Adrenal gland (tissue), 9 donors: ENCODE measurements at regions not wholly inside any gene's neighbourhood (a gene's known extent, or its start where the extent isn't known, plus 50 kb on each side); places are given as distances from the start of the nearest gene placed in this dataset.

Experiments used
- DNase-seq, 7 donors: peaks; one replicate each; pipeline ENCODE4 v3.0.0-alpha.2; 2019 to 2020
- H3K27ac ChIP-seq, 5 donors: fragments of 200-600 bp; sonication (generic) in 4 of 5; 1 replicate in 3 of 5; 2 replicates in 2 of 5; pipeline versions ENCODE4 v1.5.1 to v1.8.0; 2016 to 2020; ENCODE audit warnings: mild to moderate bottlenecking in 1 of 5
- H3K27me3 ChIP-seq: fragments of 200-600 bp; 2 replicates; pipeline ENCODE4 v1.8.0; 2021
- H3K36me3 ChIP-seq, 2 donors: fragments of 200-600 bp; replicated peaks in 1 of 2; 1 replicate in 1 of 2; 2 replicates in 1 of 2; pipeline versions ENCODE4 v1.5.1 to v1.8.0; 2018 to 2022
- H3K4me1 ChIP-seq, 2 donors: fragments of 200-600 bp; replicated peaks in 1 of 2; 1 replicate in 1 of 2; 2 replicates in 1 of 2; pipeline versions ENCODE4 v1.5.1 to v1.8.0; 2018 to 2021
- H3K4me3 ChIP-seq, 4 donors: fragments of 200-600 bp; sonication (generic) in 3 of 4; one replicate each; pipeline ENCODE4 v1.5.1; 2016 to 2018
- H3K9me3 ChIP-seq, 3 donors: fragments of 200-600 bp; sonication (generic) in 1 of 3; replicated peaks in 1 of 3; 1 replicate in 2 of 3; 2 replicates in 1 of 3; pipeline versions ENCODE4 v1.5.1 to v1.8.0; 2016 to 2021
- CTCF ChIP-seq, 6 experiments: fragments of 450-650 bp in 4 of 6; fragments of 200-600 bp in 2 of 6; sonication (generic) in 1 of 6; IDR thresholded peaks; 1 replicate in 5 of 6; 2 replicates in 1 of 6; pipeline versions ENCODE4 v1.5.1 to v1.8.0; 2016 to 2021; ENCODE audit warnings: antibody characterized with exemption in 6 of 6, mild to moderate bottlenecking in 2 of 6, moderate library complexity in 1 of 6
- POLR2A ChIP-seq, 2 donors: fragments of 450-650 bp; IDR thresholded peaks; one replicate each; pipeline ENCODE4 v1.6.1; 2017; ENCODE audit warnings: antibody characterized with exemption in 2 of 2, mild to moderate bottlenecking in 2 of 2, moderate library complexity in 1 of 2
- WGBS, 4 donors: extraction: QIAGEN DNeasy Blood & Tissue Kit in 2 of 4; methylation state at CpG; one replicate each; pipeline versions ENCODE4 v1.1.5 to v1.1.7; 2013 to 2017; 5-methylcytosine and 5-hydroxymethylcytosine counted together
- intact Hi-C, 2 donors: fragments of 100-400 bp; cut with DNase I; formaldehyde crosslinking; loops; one replicate each; pipeline versions ENCODE4 v1.14.1 to v1.15.0; 2022 to 2023
- donor health status: healthy with polysubstance abuse.
- donor health status: Bipolar disorder and iron deficiency.
- donor health status: DM: yes; HTN: yes; CAD: no.
- donor health status: DM: no; HTN: no; CAD: no.
- donor health status: DM: no; HTN: no; CAD: no.

- DNase-seq = no peak
- Histone ChIP-seq H3K4me3 (no peak overlapping the region), H3K9me3 (no peaks in the 10 kb centered on the region), H3K36me3 (no peaks in the 10 kb centered on the region), H3K27me3 (no peaks in the 10 kb centered on the region), H3K27ac (no peak overlapping the region), H3K4me1 (no peaks in the 10 kb centered on the region)
- intact Hi-C loops = no loop called here
- 73 to 88% (median 81%) methylated on average over 3 of the region's 3 CpGs for WGBS, 4 donors
- TF ChIP-seq POLR2A (IDR thresholded peaks at IDR 0.05) (no peak), CTCF (IDR thresholded peaks at IDR 0.05) (no peak)
Measured at GRCh38 chr17:53141731-53142130, 681.0 kb upstream of the KIF2B start.

- WGBS, 4 donors = 42 to 55% (median 50%) methylated on average over 3 of the region's 3 CpGs
- Histone ChIP-seq H3K27me3 (no peaks in the 10 kb centered on the region), H3K9me3 (no peaks in the 10 kb centered on the region), H3K4me3 (no peak overlapping the region), H3K27ac (no peak overlapping the region), H3K4me1 (no peaks in the 10 kb centered on the region), H3K36me3 (no peaks in the 10 kb centered on the region)
- DNase-seq = no peak
- TF ChIP-seq CTCF (IDR thresholded peaks at IDR 0.05) (no peak), POLR2A (IDR thresholded peaks at IDR 0.05) (no peak)
- intact Hi-C loops = no loop called here
Measured at GRCh38 chr17:53141280-53141679, 681.4 kb upstream of the KIF2B start.

GRCh38 chr17:53137869-53138268, 684.9 kb upstream of the KIF2B start:
- intact Hi-C loops = no loop called here

GRCh38 chr17:53135969-53136368, 686.8 kb upstream of the KIF2B start:
- Histone ChIP-seq H3K4me3 (no peak overlapping the region), H3K36me3 (no peaks in the 10 kb centered on the region), H3K4me1 (no peaks in the 10 kb centered on the region), H3K9me3 (no peaks in the 10 kb centered on the region), H3K27me3 (no peaks in the 10 kb centered on the region), H3K27ac (no peak overlapping the region)
- intact Hi-C loops = no loop called here
- 50 to 56% (median 55%) methylated on average over 3 of the region's 3 CpGs for WGBS, 4 donors
- DNase-seq = no peak
- TF ChIP-seq POLR2A (IDR thresholded peaks at IDR 0.05) = no peak
- no peak for TF ChIP-seq CTCF (IDR thresholded peaks at IDR 0.05)

More at GRCh38 chr17:53137869-53138268, 684.9 kb upstream of the KIF2B start:
- DNase-seq = no peak
- H3K27ac ChIP-seq = no peak overlapping the region
- no peaks in the 10 kb centered on the region for H3K4me1 ChIP-seq
- H3K9me3 ChIP-seq = no peaks in the 10 kb centered on the region
- no peak for TF ChIP-seq POLR2A (IDR thresholded peaks at IDR 0.05)
- H3K27me3 ChIP-seq = no peaks in the 10 kb centered on the region
- no peaks in the 10 kb centered on the region for H3K36me3 ChIP-seq
- H3K4me3 ChIP-seq = no peak overlapping the region

GRCh38 chr17:53134548-53134947, 688.2 kb upstream of the KIF2B start:
- intact Hi-C loops = no loop called here
- Histone ChIP-seq H3K27me3 (no peaks in the 10 kb centered on the region), H3K4me1 (no peaks in the 10 kb centered on the region), H3K9me3 (no peaks in the 10 kb centered on the region), H3K36me3 (no peaks in the 10 kb centered on the region), H3K27ac (no peak overlapping the region), H3K4me3 (no peak overlapping the region)
- 52 to 67% (median 62%) methylated on average over 5 of the region's 5 CpGs for WGBS, 4 donors
- TF ChIP-seq POLR2A (IDR thresholded peaks at IDR 0.05) = no peak
- no peak for TF ChIP-seq CTCF (IDR thresholded peaks at IDR 0.05)
- DNase-seq = no peak
